ENCODE measurements at regions not wholly inside any gene's neighbourhood (a gene's known extent, or its start where the extent isn't known, plus 50 kb on each side); places are given as distances from the start of the nearest gene placed in this dataset.

GRCh38 chr2:185185044-185185443 is 553.6 kb upstream of the FSIP2 start:
- no peak overlapping the region for H4K8ac ChIP-seq (ENCODE audit: low read depth in 2 of 2, low read length in 2 of 2)
- DNase-seq (no peak), ATAC-seq (ENCODE audit: low read depth) (no peak)
- ChIA-PET CTCF (no interaction called here), POLR2A (ENCODE audit: unreplicated experiment) (no interaction called here)
- WGBS, 2 experiments (ENCODE audit: extremely low coverage in 2 of 2, insufficient read length in 1 of 2) = 10% methylated on average over 4 of the region's 4 CpGs; no CpG with 5 or more reads in 1 of the 2 experiments
- no peak overlapping the region for H2BK5ac ChIP-seq (ENCODE audit: low read depth, low read length, poor library complexity, severe bottlenecking)
- TF ChIP-seq MAZ (IDR thresholded peaks at IDR 0.05; ENCODE audit: borderline replicate concordance, low read depth, low read length) (no peak), ELK1 (IDR thresholded peaks at IDR 0.05; ENCODE audit: borderline replicate concordance, low read depth, low read length) (no peak), MAFK (IDR thresholded peaks at IDR 0.05; ENCODE audit: low read depth, low read length) (no peak), POLR2A (IDR thresholded peaks at IDR 0.05; ENCODE audit: low read depth, low read length) (no peak), SMC3 (IDR thresholded peaks at IDR 0.05; ENCODE audit: low read depth, low read length) (no peak), NFE2L2 (IDR thresholded peaks at IDR 0.05; ENCODE audit: low read depth, low read length) (no peak), BHLHE40 (IDR thresholded peaks at IDR 0.05; ENCODE audit: low read depth, low read length) (no peak), CEBPB (IDR thresholded peaks at IDR 0.05; ENCODE audit: low read depth, low read length) (no peak), MXI1 (IDR thresholded peaks at IDR 0.05; ENCODE audit: borderline replicate concordance, low read depth, low read length) (no peak), CHD1 (IDR thresholded peaks at IDR 0.05; ENCODE audit: low read depth, low read length) (no peak), USF2 (IDR thresholded peaks at IDR 0.05; ENCODE audit: low read depth, low read length) (no peak), RFX5 (IDR thresholded peaks at IDR 0.05; ENCODE audit: low read depth, low read length) (no peak), RAD21 (IDR thresholded peaks at IDR 0.05; ENCODE audit: low read length) (no peak), RCOR1 (IDR thresholded peaks at IDR 0.05; ENCODE audit: insufficient replicate concordance, low read length) (no peak)
- TF ChIP-seq, protein P1, sequence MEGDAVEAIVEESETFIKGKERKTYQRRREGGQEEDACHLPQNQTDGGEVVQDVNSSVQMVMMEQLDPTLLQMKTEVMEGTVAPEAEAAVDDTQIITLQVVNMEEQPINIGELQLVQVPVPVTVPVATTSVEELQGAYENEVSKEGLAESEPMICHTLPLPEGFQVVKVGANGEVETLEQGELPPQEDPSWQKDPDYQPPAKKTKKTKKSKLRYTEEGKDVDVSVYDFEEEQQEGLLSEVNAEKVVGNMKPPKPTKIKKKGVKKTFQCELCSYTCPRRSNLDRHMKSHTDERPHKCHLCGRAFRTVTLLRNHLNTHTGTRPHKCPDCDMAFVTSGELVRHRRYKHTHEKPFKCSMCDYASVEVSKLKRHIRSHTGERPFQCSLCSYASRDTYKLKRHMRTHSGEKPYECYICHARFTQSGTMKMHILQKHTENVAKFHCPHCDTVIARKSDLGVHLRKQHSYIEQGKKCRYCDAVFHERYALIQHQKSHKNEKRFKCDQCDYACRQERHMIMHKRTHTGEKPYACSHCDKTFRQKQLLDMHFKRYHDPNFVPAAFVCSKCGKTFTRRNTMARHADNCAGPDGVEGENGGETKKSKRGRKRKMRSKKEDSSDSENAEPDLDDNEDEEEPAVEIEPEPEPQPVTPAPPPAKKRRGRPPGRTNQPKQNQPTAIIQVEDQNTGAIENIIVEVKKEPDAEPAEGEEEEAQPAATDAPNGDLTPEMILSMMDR (conservative IDR thresholded peaks at IDR 0.05; ENCODE audit: low read depth, low read length) = no peak
- no peak overlapping the region for H2AK5ac ChIP-seq (ENCODE audit: low read depth, low read length)
- H3K27me3 ChIP-seq (ENCODE audit: control insufficient read depth, insufficient read depth, low read length) = no peaks in the 10 kb centered on the region
- H3K9ac ChIP-seq (ENCODE audit: low read depth, low read length) = no peak overlapping the region
- no peaks in the 10 kb centered on the region for H3K36me3 ChIP-seq (ENCODE audit: control insufficient read depth, insufficient read depth, low read length)
- no peak overlapping the region for H3K14ac ChIP-seq (replicated peaks; ENCODE audit: low read depth, low read length)
- no peak overlapping the region for H3K27ac ChIP-seq (ENCODE audit: insufficient read depth, low read length)
- H3K4me2 ChIP-seq (ENCODE audit: low read depth, low read length) = no peak overlapping the region
- dilution Hi-C loops (cut with HindIII; ENCODE audit: low sequenced_read_pairs, unreplicated experiment) = no loop called here
- intact Hi-C loops (cut with micrococcal nuclease) = no loop called here
- no peak overlapping the region for H3K4me3 ChIP-seq (ENCODE audit: insufficient read depth, low read depth, low read length)
- H3K9me3 ChIP-seq (ENCODE audit: control insufficient read depth, insufficient read depth, low read length) = peaks cover 14% of the 10 kb centered on the region
- no peak overlapping the region for H4K91ac ChIP-seq (ENCODE audit: insufficient read depth, low read depth, low read length)
- H4K5ac ChIP-seq (ENCODE audit: low read depth, low read length) = no peak overlapping the region
- BruUV-seq (replicated peaks) = no TSS peak
- no peaks in the 10 kb centered on the region for H3K4me1 ChIP-seq (ENCODE audit: control insufficient read depth, insufficient read depth, low read length)
- H3K56ac ChIP-seq (ENCODE audit: extremely low read depth, insufficient read depth, low read length) = no peak overlapping the region
- no peak overlapping the region for H3K4ac ChIP-seq (ENCODE audit: low read depth, low read length)
- in situ Hi-C loops (cut with MboI; ENCODE audit: low sequenced_read_pairs) = no loop called here
- no peak overlapping the region for H2BK20ac ChIP-seq (ENCODE audit: low read depth, low read length)
- H3K18ac ChIP-seq (ENCODE audit: low read depth, low read length) = no peak overlapping the region
- H2AFZ ChIP-seq (replicated peaks; ENCODE audit: low read length, poor library complexity) = no peak overlapping the region
- no peaks in the 10 kb centered on the region for H4K20me1 ChIP-seq (ENCODE audit: insufficient read depth, low read length)
- H2BK15ac ChIP-seq (ENCODE audit: low read depth, low read length) = no peak overlapping the region
- no peak overlapping the region for H3K23ac ChIP-seq (ENCODE audit: low read depth, low read length)
- H3K79me1 ChIP-seq (ENCODE audit: low read depth in 1 of 2, low read length in 2 of 2) = no peaks in the 10 kb centered on the region
- H3K9me1 ChIP-seq (ENCODE audit: insufficient read depth, low read length) = no peaks in the 10 kb centered on the region
- no peak overlapping the region for H2AK9ac ChIP-seq (replicated peaks; ENCODE audit: low read depth, low read length, poor library complexity)
- H2BK120ac ChIP-seq (ENCODE audit: low read depth, low read length) = no peak overlapping the region

Measured in IMR-90 (cell line).